GM04504 (cell line): ENCODE measurements at regions not wholly inside any gene's neighbourhood (a gene's known extent, or its start where the extent isn't known, plus 50 kb on each side); places are given as distances from the start of the nearest gene placed in this dataset.

Experiments
- DNase-seq: peaks from one replicate; pipeline ENCODE4 v3.0.0-alpha.2; 2012; ENCODE audit warnings: low read depth

GRCh38 chr2:156695595-156695994 lies 259.4 kb downstream of the GPD2 start:
- no peak for DNase-seq

- no peak for DNase-seq
These were observed 261.7 kb downstream of the GPD2 start for GRCh38 chr2:156697906-156698305.

- no peak for DNase-seq
These were observed 264.5 kb downstream of the GPD2 start for GRCh38 chr2:156700681-156701080.

GRCh38 chr2:156702541-156702940 lies 266.4 kb downstream of the GPD2 start:
- no peak for DNase-seq

- no peak for DNase-seq
These were observed 267.5 kb downstream of the GPD2 start for GRCh38 chr2:156703642-156704041.

- DNase-seq: no peak
These were observed 268.0 kb downstream of the GPD2 start for GRCh38 chr2:156704132-156704531.

- no peak for DNase-seq
These were observed 268.4 kb downstream of the GPD2 start for GRCh38 chr2:156704617-156705016.

- no peak for DNase-seq
These were observed 270.4 kb downstream of the GPD2 start for GRCh38 chr2:156706576-156706975.

- DNase-seq: no peak
These were observed 271.9 kb downstream of the GPD2 start for GRCh38 chr2:156708051-156708450.

GRCh38 chr2:156709091-156709490 lies 272.9 kb downstream of the GPD2 start:
- no peak for DNase-seq

- no peak for DNase-seq
These were observed 282.9 kb downstream of the GPD2 start for GRCh38 chr2:156719036-156719435.

- DNase-seq: no peak
These were observed 291.7 kb downstream of the GPD2 start for GRCh38 chr2:156727867-156728266.

- no peak for DNase-seq
These were observed 292.1 kb downstream of the GPD2 start for GRCh38 chr2:156728328-156728727.

- DNase-seq: no peak
These were observed 295.3 kb downstream of the GPD2 start for GRCh38 chr2:156731506-156731905.

- no peak for DNase-seq
These were observed 300.8 kb downstream of the GPD2 start for GRCh38 chr2:156736950-156737349.

GRCh38 chr2:156739301-156739700 lies 303.1 kb downstream of the GPD2 start:
- DNase-seq: no peak

- DNase-seq: no peak
These were observed 309.4 kb downstream of the GPD2 start for GRCh38 chr2:156745619-156746018.

- DNase-seq: no peak
These were observed 312.0 kb downstream of the GPD2 start for GRCh38 chr2:156748221-156748620.

- no peak for DNase-seq
These were observed 315.9 kb downstream of the GPD2 start for GRCh38 chr2:156752042-156752441.

GRCh38 chr2:156753766-156754165 lies 317.6 kb downstream of the GPD2 start:
- DNase-seq: no peak

- DNase-seq: no peak
These were observed 320.3 kb downstream of the GPD2 start for GRCh38 chr2:156756516-156756915.

- DNase-seq: no peak
These were observed 327.0 kb downstream of the GPD2 start for GRCh38 chr2:156763174-156763573.

GRCh38 chr2:156765043-156765442 lies 328.9 kb downstream of the GPD2 start:
- DNase-seq: no peak

GRCh38 chr2:156765450-156765849 lies 329.3 kb downstream of the GPD2 start:
- DNase-seq: no peak

- no peak for DNase-seq
These were observed 333.6 kb downstream of the GPD2 start for GRCh38 chr2:156769802-156770201.
